Neural cell (in vitro differentiated cells): ENCODE measurements at regions not wholly inside any gene's neighbourhood (a gene's known extent, or its start where the extent isn't known, plus 50 kb on each side); places are given as distances from the start of the nearest gene placed in this dataset.

Experiments used
- H2AFZ ChIP-seq: fragments of 200-600, 300-800 bp; sonication (generic), shearing (Covaris generic); 2 replicates; pipeline ENCODE4 v1.6.0; 2014; ENCODE audit warnings: low read depth, mild to moderate bottlenecking, antibody characterized with exemption, low read length, moderate library complexity
- H3F3A ChIP-seq: fragments of 200-600 bp; shearing (Covaris generic); 2 replicates; pipeline ENCODE4 v1.6.1; 2016; ENCODE audit warnings: mild to moderate bottlenecking, moderate library complexity, mixed read lengths, antibody characterized with exemption, low read length; ENCODE audit not compliant: insufficient read depth, poor library complexity, severe bottlenecking
- H3K27ac ChIP-seq: fragments of 200-600, 300-800 bp; sonication (generic), shearing (Covaris generic); 2 replicates; pipeline ENCODE4 v1.5.1; 2014; ENCODE audit warnings: mild to moderate bottlenecking, low read length, moderate library complexity
- H3K27me3 ChIP-seq: fragments of 300-800, 200-600 bp; sonication (generic), shearing (Covaris generic); 2 replicates; pipeline ENCODE4 v1.6.0; 2014; ENCODE audit warnings: mild to moderate bottlenecking, low read depth, low read length, moderate library complexity; ENCODE audit not compliant: insufficient read depth
- H3K36me3 ChIP-seq: fragments of 300-800, 200-600 bp; sonication (generic), shearing (Covaris generic); 2 replicates; pipeline ENCODE4 v1.5.1; 2014; ENCODE audit warnings: mild to moderate bottlenecking, antibody characterized with exemption, low read length, moderate library complexity; ENCODE audit not compliant: insufficient read depth
- H3K4me2 ChIP-seq: fragments of 300-800, 200-600 bp; sonication (generic), shearing (Covaris generic); 2 replicates; pipeline ENCODE4 v1.6.0; 2014; ENCODE audit warnings: mild to moderate bottlenecking, low read length
- H3K4me3 ChIP-seq: fragments of 300-800, 200-600 bp; sonication (generic), shearing (Covaris generic); 2 replicates; pipeline ENCODE4 v1.5.1; 2014; ENCODE audit warnings: mild to moderate bottlenecking, low read length, moderate library complexity
- H3K79me2 ChIP-seq: fragments of 200-600 bp; shearing (Covaris generic); replicated peaks from 2 replicates; pipeline ENCODE4 v1.6.0; 2014; ENCODE audit warnings: mild to moderate bottlenecking, low read length, moderate library complexity; ENCODE audit not compliant: insufficient read depth
- H3K9ac ChIP-seq: fragments of 300-800, 200-600 bp; sonication (generic), shearing (Covaris generic); 2 replicates; pipeline ENCODE4 v1.6.1; 2016; ENCODE audit warnings: mild to moderate bottlenecking, low read length, mixed read lengths
- H3K9me2 ChIP-seq: fragments of 200-600 bp; shearing (Covaris generic); 2 replicates; pipeline ENCODE4 v1.6.1; 2016; ENCODE audit warnings: mild to moderate bottlenecking, low read length, mixed read lengths; ENCODE audit not compliant: insufficient read depth
- H3K9me3 ChIP-seq: fragments of 200-600, 300-800 bp; sonication (generic), shearing (Covaris generic); 2 replicates; pipeline ENCODE4 v1.6.1; 2016; ENCODE audit warnings: mild to moderate bottlenecking, mixed run types, low read length, moderate library complexity, mixed read lengths
- H4K20me1 ChIP-seq: fragments of 200-600 bp; shearing (Covaris generic); 2 replicates; pipeline ENCODE4 v1.6.1; 2016; ENCODE audit warnings: mild to moderate bottlenecking, mixed run types; ENCODE audit not compliant: insufficient read depth
- EP300 ChIP-seq: fragments of 450-650 bp; conservative IDR thresholded peaks from 2 replicates; pipeline ENCODE4 v1.6.1; 2014; ENCODE audit warnings: antibody characterized with exemption, mild to moderate bottlenecking, moderate library complexity; ENCODE audit not compliant: poor library complexity, severe bottlenecking
- EZH2 ChIP-seq: fragments of 200-600, 300-800 bp; shearing (Covaris generic), sonication (generic); IDR thresholded peaks from 2 replicates; pipeline ENCODE4 v1.6.1; 2014; ENCODE audit warnings: antibody characterized with exemption, low read length, borderline replicate concordance, mild to moderate bottlenecking; ENCODE audit not compliant: insufficient read depth, poor library complexity, severe bottlenecking
- MXI1 ChIP-seq: fragments of 450-650 bp; conservative IDR thresholded peaks from 2 replicates; pipeline ENCODE4 v1.6.1; 2014; ENCODE audit warnings: antibody characterized with exemption, mild to moderate bottlenecking; ENCODE audit not compliant: poor library complexity, severe bottlenecking
- POLR2AphosphoS5 ChIP-seq: IDR thresholded peaks from 2 replicates; pipeline ENCODE4 v1.6.1; 2012
- RAD21 ChIP-seq: fragments of 450-650 bp; conservative IDR thresholded peaks from 2 replicates; pipeline ENCODE4 v1.6.1; 2014; ENCODE audit warnings: antibody characterized with exemption, mild to moderate bottlenecking, moderate library complexity
- SMC3 ChIP-seq: fragments of 450-650 bp; conservative IDR thresholded peaks from 2 replicates; pipeline ENCODE4 v1.6.1; 2014; ENCODE audit warnings: antibody characterized with exemption, mild to moderate bottlenecking, moderate library complexity; ENCODE audit not compliant: poor library complexity
- TAF1 ChIP-seq: IDR thresholded peaks from 2 replicates; pipeline ENCODE4 v1.6.1; 2012; ENCODE audit warnings: low read depth
- TF ChIP-seq, protein P1 (sequence below): fragments of 450-650 bp; IDR thresholded peaks from 2 replicates; pipeline ENCODE4 v1.5.1; 2014; ENCODE audit warnings: antibody characterized with exemption, mild to moderate bottlenecking, moderate library complexity; ENCODE audit not compliant: poor library complexity, severe bottlenecking
- TF ChIP-seq, protein P2 (sequence below): IDR thresholded peaks from 2 replicates; pipeline ENCODE4 v1.6.1; 2012; ENCODE audit warnings: borderline replicate concordance

DNA sequence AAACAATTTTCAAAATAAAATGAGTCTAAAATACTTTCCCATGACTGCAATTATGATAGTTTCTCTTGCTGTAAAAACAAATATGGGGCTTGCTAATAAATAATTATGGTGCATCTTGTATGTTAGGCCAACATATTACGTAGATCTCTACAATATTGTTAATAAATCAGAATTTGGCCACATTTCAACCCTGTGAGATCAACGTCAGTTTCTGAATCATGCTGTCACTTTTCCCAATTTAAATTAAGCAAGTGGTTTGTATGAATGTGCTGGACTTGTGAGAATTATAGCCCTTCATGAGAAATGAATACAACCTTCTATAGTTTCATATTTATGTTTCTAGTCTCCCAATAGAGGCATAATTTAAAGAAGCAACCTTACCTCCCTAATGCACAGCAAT is 808.9 kb downstream of the SUCLG1 start (continued):
- TF ChIP-seq POLR2AphosphoS5 (no peak), MXI1 (no peak)

DNA sequence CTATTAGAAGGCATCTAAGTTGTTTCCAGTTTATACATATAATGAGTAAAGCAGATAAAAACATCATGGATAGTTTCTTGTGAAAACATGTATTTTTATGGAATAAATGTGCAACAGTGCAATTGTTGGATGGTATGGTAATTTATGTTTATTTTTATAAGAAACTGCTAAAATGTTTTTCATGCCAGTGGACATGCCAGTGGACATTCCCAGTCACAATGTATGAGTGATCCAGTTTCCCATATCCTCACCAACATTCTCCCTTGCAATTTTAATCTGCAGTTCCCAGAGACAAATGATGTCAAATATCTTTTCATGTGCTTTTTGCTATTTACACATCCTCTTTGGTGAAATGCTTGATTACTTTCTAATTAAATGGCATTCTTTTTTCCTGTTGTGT is 818.6 kb downstream of the SUCLG1 start:
- H2AFZ ChIP-seq, result no peak overlapping the region
- H3K27ac ChIP-seq, result no peak overlapping the region
- no peak overlapping the region for H3K4me3 ChIP-seq
- no peaks in the 10 kb centered on the region for H3K9me2 ChIP-seq
- H3K9me3 ChIP-seq, result no peaks in the 10 kb centered on the region
- H4K20me1 ChIP-seq, result no peaks in the 10 kb centered on the region
- no peaks in the 10 kb centered on the region for H3F3A ChIP-seq
- TF ChIP-seq, protein P1, sequence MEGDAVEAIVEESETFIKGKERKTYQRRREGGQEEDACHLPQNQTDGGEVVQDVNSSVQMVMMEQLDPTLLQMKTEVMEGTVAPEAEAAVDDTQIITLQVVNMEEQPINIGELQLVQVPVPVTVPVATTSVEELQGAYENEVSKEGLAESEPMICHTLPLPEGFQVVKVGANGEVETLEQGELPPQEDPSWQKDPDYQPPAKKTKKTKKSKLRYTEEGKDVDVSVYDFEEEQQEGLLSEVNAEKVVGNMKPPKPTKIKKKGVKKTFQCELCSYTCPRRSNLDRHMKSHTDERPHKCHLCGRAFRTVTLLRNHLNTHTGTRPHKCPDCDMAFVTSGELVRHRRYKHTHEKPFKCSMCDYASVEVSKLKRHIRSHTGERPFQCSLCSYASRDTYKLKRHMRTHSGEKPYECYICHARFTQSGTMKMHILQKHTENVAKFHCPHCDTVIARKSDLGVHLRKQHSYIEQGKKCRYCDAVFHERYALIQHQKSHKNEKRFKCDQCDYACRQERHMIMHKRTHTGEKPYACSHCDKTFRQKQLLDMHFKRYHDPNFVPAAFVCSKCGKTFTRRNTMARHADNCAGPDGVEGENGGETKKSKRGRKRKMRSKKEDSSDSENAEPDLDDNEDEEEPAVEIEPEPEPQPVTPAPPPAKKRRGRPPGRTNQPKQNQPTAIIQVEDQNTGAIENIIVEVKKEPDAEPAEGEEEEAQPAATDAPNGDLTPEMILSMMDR, result no peak
- no peak for TF ChIP-seq MXI1
- TF ChIP-seq EZH2, result no peak
- no peak for TF ChIP-seq TAF1
- TF ChIP-seq SMC3, result no peak
- TF ChIP-seq POLR2AphosphoS5, result no peak
- TF ChIP-seq RAD21, result no peak
- TF ChIP-seq EP300, result no peak
- no peaks in the 10 kb centered on the region for H3K79me2 ChIP-seq
- no peak overlapping the region for H3K4me2 ChIP-seq
- no peak overlapping the region for H3K9ac ChIP-seq
- H3K27me3 ChIP-seq, result no peaks in the 10 kb centered on the region
- no peaks in the 10 kb centered on the region for H3K36me3 ChIP-seq

DNA sequence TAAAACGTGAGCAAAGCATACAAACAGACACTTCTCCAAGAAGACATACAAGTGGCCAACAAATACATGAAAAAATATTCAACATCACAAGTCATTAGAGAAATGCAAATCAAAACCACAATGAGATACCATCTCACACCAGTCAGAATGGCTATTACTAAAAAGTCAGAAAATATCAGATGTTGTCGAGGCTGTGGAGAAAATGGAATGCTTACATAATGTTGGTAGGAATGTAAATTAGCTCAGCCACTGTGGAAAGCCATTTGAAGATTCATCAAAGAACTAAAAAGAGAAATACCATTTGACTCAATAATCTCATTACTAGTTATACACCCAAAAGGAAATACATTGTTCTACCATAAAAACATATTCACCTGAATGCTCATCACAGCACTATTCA is 825.7 kb downstream of the SUCLG1 start:
- no peaks in the 10 kb centered on the region for H3K79me2 ChIP-seq
- H3K4me3 ChIP-seq, result no peak overlapping the region
- no peak overlapping the region for H3K27ac ChIP-seq
- no peaks in the 10 kb centered on the region for H3K9me2 ChIP-seq
- H3K27me3 ChIP-seq, result no peaks in the 10 kb centered on the region
- H3F3A ChIP-seq, result no peaks in the 10 kb centered on the region
- H3K9me3 ChIP-seq, result no peaks in the 10 kb centered on the region
- H3K36me3 ChIP-seq, result no peaks in the 10 kb centered on the region
- H3K4me2 ChIP-seq, result no peak overlapping the region
- no peak overlapping the region for H3K9ac ChIP-seq
- no peaks in the 10 kb centered on the region for H4K20me1 ChIP-seq
- no peak for TF ChIP-seq TAF1
- no peak for TF ChIP-seq MXI1
- TF ChIP-seq POLR2AphosphoS5, result no peak
- no peak for TF ChIP-seq EZH2
- TF ChIP-seq, protein P2, sequence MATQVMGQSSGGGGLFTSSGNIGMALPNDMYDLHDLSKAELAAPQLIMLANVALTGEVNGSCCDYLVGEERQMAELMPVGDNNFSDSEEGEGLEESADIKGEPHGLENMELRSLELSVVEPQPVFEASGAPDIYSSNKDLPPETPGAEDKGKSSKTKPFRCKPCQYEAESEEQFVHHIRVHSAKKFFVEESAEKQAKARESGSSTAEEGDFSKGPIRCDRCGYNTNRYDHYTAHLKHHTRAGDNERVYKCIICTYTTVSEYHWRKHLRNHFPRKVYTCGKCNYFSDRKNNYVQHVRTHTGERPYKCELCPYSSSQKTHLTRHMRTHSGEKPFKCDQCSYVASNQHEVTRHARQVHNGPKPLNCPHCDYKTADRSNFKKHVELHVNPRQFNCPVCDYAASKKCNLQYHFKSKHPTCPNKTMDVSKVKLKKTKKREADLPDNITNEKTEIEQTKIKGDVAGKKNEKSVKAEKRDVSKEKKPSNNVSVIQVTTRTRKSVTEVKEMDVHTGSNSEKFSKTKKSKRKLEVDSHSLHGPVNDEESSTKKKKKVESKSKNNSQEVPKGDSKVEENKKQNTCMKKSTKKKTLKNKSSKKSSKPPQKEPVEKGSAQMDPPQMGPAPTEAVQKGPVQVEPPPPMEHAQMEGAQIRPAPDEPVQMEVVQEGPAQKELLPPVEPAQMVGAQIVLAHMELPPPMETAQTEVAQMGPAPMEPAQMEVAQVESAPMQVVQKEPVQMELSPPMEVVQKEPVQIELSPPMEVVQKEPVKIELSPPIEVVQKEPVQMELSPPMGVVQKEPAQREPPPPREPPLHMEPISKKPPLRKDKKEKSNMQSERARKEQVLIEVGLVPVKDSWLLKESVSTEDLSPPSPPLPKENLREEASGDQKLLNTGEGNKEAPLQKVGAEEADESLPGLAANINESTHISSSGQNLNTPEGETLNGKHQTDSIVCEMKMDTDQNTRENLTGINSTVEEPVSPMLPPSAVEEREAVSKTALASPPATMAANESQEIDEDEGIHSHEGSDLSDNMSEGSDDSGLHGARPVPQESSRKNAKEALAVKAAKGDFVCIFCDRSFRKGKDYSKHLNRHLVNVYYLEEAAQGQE, result no peak
- TF ChIP-seq RAD21, result no peak
- TF ChIP-seq SMC3, result no peak
- TF ChIP-seq, protein P1, result no peak
- TF ChIP-seq EP300, result no peak
- no peak overlapping the region for H2AFZ ChIP-seq
